ENCODE measurements at regions not wholly inside any gene's neighbourhood (a gene's known extent, or its start where the extent isn't known, plus 50 kb on each side); places are given as distances from the start of the nearest gene placed in this dataset.

GRCh38 chr4:12979797-12980196, 504.3 kb downstream of the RAB28 start:
- TF ChIP-seq, protein P1, sequence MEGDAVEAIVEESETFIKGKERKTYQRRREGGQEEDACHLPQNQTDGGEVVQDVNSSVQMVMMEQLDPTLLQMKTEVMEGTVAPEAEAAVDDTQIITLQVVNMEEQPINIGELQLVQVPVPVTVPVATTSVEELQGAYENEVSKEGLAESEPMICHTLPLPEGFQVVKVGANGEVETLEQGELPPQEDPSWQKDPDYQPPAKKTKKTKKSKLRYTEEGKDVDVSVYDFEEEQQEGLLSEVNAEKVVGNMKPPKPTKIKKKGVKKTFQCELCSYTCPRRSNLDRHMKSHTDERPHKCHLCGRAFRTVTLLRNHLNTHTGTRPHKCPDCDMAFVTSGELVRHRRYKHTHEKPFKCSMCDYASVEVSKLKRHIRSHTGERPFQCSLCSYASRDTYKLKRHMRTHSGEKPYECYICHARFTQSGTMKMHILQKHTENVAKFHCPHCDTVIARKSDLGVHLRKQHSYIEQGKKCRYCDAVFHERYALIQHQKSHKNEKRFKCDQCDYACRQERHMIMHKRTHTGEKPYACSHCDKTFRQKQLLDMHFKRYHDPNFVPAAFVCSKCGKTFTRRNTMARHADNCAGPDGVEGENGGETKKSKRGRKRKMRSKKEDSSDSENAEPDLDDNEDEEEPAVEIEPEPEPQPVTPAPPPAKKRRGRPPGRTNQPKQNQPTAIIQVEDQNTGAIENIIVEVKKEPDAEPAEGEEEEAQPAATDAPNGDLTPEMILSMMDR (IDR thresholded peaks at IDR 0.05; ENCODE audit: poor library complexity, severe bottlenecking), result no peak
- TF ChIP-seq EZH2 (IDR thresholded peaks at IDR 0.05; ENCODE audit: borderline replicate concordance, insufficient read depth, low read length, poor library complexity, severe bottlenecking) (no peak), REST (IDR thresholded peaks at IDR 0.05; ENCODE audit: borderline replicate concordance) (no peak), RAD21 (conservative IDR thresholded peaks at IDR 0.05) (no peak)
